Peyer's patch (tissue), 4 donors: ENCODE measurements at regions not wholly inside any gene's neighbourhood (a gene's known extent, or its start where the extent isn't known, plus 50 kb on each side); places are given as distances from the start of the nearest gene placed in this dataset.

Source experiments
- DNase-seq, 3 donors: peaks; one replicate each; pipeline ENCODE4 v3.0.0-alpha.2; 2017 to 2019
- H3K27ac ChIP-seq, 4 donors: fragments of 200-600 bp; sonication (generic); one replicate each; pipeline ENCODE4 v1.5.1; 2016 to 2019
- H3K27me3 ChIP-seq, 2 donors: fragments of 200-600 bp; sonication (generic); one replicate each; pipeline ENCODE4 v1.5.1; 2019
- H3K36me3 ChIP-seq, 3 donors: fragments of 200-600 bp; sonication (generic); one replicate each; pipeline ENCODE4 v1.5.1; 2016 to 2019
- H3K4me1 ChIP-seq, 4 donors: fragments of 200-600 bp; sonication (generic); one replicate each; pipeline ENCODE4 v1.5.1; 2016 to 2019
- H3K4me3 ChIP-seq, 4 donors: fragments of 200-600 bp; sonication (generic); 1 replicate in 3 of 4; 2 replicates in 1 of 4; pipeline ENCODE4 v1.5.1; 2016 to 2019; ENCODE audit warnings: mild to moderate bottlenecking in 1 of 4
- H3K9me3 ChIP-seq, 4 donors: fragments of 200-600 bp; sonication (generic); one replicate each; pipeline ENCODE4 v1.5.1; 2016 to 2019; ENCODE audit warnings: mild to moderate bottlenecking in 1 of 4
- CTCF ChIP-seq, 6 experiments: fragments of 450-650 bp in 4 of 6; fragments of 200-600 bp in 2 of 6; sonication (generic) in 1 of 6; IDR thresholded peaks; one replicate each; pipeline ENCODE4 v1.5.1; 2017 to 2019; ENCODE audit warnings: antibody characterized with exemption in 6 of 6, mild to moderate bottlenecking in 3 of 6, moderate library complexity in 1 of 6
- POLR2A ChIP-seq, 2 donors: fragments of 450-650 bp; IDR thresholded peaks; one replicate each; pipeline ENCODE4 v1.5.1; 2017; ENCODE audit warnings: antibody characterized with exemption in 2 of 2, mild to moderate bottlenecking in 2 of 2, moderate library complexity in 2 of 2

- Histone ChIP-seq H3K4me1 (no peaks in the 10 kb centered on the region), H3K4me3 (no peak overlapping the region), H3K36me3 (no peaks in the 10 kb centered on the region)
Observed at GRCh38 chr12:84247931-84248330, 664.7 kb downstream of the SLC6A15 start.

GRCh38 chr12:84243686-84244085 is 668.9 kb downstream of the SLC6A15 start:
- no peak for TF ChIP-seq CTCF (IDR thresholded peaks at IDR 0.05)
- no peak for TF ChIP-seq POLR2A (IDR thresholded peaks at IDR 0.05)
- H3K27me3 ChIP-seq: no peaks in the 10 kb centered on the region
- H3K4me3 ChIP-seq: no peak overlapping the region
- H3K27ac ChIP-seq: no peak overlapping the region
- H3K9me3 ChIP-seq: no peaks in the 10 kb centered on the region
- H3K36me3 ChIP-seq: no peaks in the 10 kb centered on the region
- no peaks in the 10 kb centered on the region for H3K4me1 ChIP-seq
- DNase-seq: no peak

More at GRCh38 chr12:84247931-84248330, 664.7 kb downstream of the SLC6A15 start:
- Histone ChIP-seq H3K27ac (no peak overlapping the region), H3K27me3 (no peaks in the 10 kb centered on the region), H3K9me3 (no peaks in the 10 kb centered on the region)
- TF ChIP-seq POLR2A (IDR thresholded peaks at IDR 0.05) (no peak), CTCF (IDR thresholded peaks at IDR 0.05) (no peak)
- no peak for DNase-seq

- Histone ChIP-seq H3K36me3 (no peaks in the 10 kb centered on the region), H3K4me1 (no peaks in the 10 kb centered on the region), H3K27me3 (no peaks in the 10 kb centered on the region), H3K9me3 (no peaks in the 10 kb centered on the region), H3K27ac (no peak overlapping the region), H3K4me3 (no peak overlapping the region)
- DNase-seq: no peak
- TF ChIP-seq POLR2A (IDR thresholded peaks at IDR 0.05) (no peak), CTCF (IDR thresholded peaks at IDR 0.05) (no peak)
Observed at GRCh38 chr12:84222841-84223240, 689.8 kb downstream of the SLC6A15 start.

- no peaks in the 10 kb centered on the region for H3K27me3 ChIP-seq
- H3K36me3 ChIP-seq: no peaks in the 10 kb centered on the region
- no peaks in the 10 kb centered on the region for H3K9me3 ChIP-seq
- DNase-seq: no peak
- no peak overlapping the region for H3K4me3 ChIP-seq
- H3K27ac ChIP-seq: no peak overlapping the region
- TF ChIP-seq POLR2A (IDR thresholded peaks at IDR 0.05) (no peak), CTCF (IDR thresholded peaks at IDR 0.05) (no peak)
- H3K4me1 ChIP-seq: no peaks in the 10 kb centered on the region
Observed at GRCh38 chr12:84218406-84218805, 694.2 kb downstream of the SLC6A15 start.

GRCh38 chr12:84201976-84202375 is 710.6 kb downstream of the SLC6A15 start:
- TF ChIP-seq POLR2A (IDR thresholded peaks at IDR 0.05): no peak
- no peak for TF ChIP-seq CTCF (IDR thresholded peaks at IDR 0.05)
- H3K9me3 ChIP-seq: no peaks in the 10 kb centered on the region

GRCh38 chr12:84198294-84198946 is 714.2 kb downstream of the SLC6A15 start:
- no peaks in the 10 kb centered on the region for H3K36me3 ChIP-seq
- H3K27ac ChIP-seq: no peak overlapping the region
- no peak overlapping the region for H3K4me3 ChIP-seq
- H3K4me1 ChIP-seq: no peaks in the 10 kb centered on the region
- TF ChIP-seq POLR2A (IDR thresholded peaks at IDR 0.05) (no peak), CTCF (IDR thresholded peaks at IDR 0.05) (no peak)
- no peaks in the 10 kb centered on the region for H3K27me3 ChIP-seq
- no peaks in the 10 kb centered on the region for H3K9me3 ChIP-seq
- no peak for DNase-seq

More at GRCh38 chr12:84201976-84202375, 710.6 kb downstream of the SLC6A15 start:
- Histone ChIP-seq H3K27me3 (no peaks in the 10 kb centered on the region), H3K4me1 (no peaks in the 10 kb centered on the region), H3K27ac (no peak overlapping the region), H3K4me3 (no peak overlapping the region), H3K36me3 (no peaks in the 10 kb centered on the region)
- DNase-seq: no peak
